Iris pigment epithelial cell (primary cell): ENCODE measurements at regions not wholly inside any gene's neighbourhood (a gene's known extent, or its start where the extent isn't known, plus 50 kb on each side); places are given as distances from the start of the nearest gene placed in this dataset.
A peak's percentile ranks its signal among the peaks of the same experiment; 100 is the strongest.

ENCODE experiments used
- DNase-seq: peaks from one replicate; pipeline ENCODE4 v3.0.0-alpha.2; 2011; ENCODE audit warnings: low read depth

DNA sequence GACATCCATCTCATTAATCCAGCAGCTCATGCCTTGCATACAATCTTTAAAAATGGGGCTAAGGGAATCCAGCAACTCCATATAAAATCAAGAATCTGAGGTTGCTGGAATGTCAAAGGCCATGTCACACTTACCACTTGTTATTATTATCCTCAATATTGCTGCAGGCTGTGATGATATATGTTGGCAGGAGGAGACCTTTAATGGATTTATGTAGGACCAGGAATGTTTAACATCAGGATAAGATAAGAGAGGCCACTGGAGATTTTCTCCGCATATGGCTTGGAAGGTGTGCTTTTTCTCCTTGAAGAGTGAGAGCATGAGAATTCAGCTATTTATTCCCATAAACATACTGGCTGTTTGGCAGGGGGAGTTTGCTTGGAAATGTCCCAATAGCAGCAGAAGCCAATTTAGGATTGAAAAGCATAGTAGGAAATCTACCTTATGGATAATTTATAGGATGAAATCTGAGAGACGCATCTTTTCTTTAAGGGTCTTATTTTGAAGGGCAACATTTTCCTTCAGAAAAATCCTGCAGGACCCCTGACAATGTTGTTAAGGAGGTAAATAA, 481.4 kb downstream of the AGTPBP1 start:
- no peak for DNase-seq

DNA sequence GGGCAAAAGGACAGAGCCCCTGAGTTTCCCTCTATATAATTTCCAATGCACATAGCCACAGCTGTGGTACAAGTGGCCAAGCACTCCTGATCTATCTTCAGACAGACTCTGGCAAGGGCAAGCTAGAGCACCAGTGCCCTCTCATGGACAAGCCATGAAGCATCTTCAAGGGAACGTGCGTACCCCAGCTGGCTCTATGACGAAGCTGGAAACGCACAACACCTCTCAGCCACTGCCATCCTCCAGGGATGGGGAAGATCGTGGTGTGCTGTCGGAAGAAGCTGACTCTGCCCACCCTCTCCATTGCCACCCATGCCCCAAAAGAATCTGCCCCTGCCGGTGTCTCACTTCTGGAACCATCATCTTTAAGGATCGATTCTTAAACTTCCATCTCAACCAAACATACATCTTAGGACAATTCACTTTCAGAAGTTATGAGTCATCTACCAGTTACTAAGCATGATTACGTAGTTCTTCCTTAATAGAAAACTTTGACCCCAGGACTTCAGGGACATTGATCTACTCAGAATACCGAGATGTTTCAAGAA, 482.9 kb downstream of the AGTPBP1 start:
- DNase-seq, result peak; percentile 20

DNA sequence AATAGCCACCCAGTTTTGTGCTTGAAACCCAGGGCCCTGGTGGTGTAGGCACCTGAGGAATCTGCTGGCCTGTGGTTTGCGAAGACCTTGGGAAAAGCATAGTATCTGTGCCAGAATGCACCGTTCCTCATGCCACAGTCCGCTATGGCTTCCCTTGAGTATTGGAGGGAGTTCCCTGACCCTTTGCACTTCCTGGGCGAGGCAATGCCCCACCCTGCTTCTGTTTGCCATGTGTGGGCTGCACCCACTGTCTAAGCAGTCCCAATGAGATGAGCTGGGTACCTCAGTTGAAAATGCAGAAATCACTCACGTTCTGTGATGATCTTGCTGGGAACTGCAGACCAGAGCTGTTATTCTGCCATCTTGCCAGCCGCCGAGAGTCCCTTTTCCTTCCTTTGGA, 483.5 kb downstream of the AGTPBP1 start:
- DNase-seq, result no peak

DNA sequence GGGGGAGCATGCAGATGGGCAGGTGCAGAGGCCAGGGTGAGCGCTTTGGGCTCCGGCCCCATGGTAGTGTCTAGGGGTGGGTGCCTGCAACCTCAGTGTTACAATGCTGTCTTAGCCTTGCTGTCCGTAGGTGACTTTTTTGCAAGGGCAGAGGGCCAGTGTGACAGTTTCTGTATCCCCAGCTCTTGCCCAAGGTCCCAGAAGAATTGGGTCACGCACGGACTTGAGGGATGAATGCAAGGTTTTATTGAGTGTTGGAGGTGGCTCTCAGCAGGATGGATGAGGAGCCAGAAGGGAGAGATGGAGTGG, 492.5 kb downstream of the AGTPBP1 start:
- DNase-seq, result no peak

DNA sequence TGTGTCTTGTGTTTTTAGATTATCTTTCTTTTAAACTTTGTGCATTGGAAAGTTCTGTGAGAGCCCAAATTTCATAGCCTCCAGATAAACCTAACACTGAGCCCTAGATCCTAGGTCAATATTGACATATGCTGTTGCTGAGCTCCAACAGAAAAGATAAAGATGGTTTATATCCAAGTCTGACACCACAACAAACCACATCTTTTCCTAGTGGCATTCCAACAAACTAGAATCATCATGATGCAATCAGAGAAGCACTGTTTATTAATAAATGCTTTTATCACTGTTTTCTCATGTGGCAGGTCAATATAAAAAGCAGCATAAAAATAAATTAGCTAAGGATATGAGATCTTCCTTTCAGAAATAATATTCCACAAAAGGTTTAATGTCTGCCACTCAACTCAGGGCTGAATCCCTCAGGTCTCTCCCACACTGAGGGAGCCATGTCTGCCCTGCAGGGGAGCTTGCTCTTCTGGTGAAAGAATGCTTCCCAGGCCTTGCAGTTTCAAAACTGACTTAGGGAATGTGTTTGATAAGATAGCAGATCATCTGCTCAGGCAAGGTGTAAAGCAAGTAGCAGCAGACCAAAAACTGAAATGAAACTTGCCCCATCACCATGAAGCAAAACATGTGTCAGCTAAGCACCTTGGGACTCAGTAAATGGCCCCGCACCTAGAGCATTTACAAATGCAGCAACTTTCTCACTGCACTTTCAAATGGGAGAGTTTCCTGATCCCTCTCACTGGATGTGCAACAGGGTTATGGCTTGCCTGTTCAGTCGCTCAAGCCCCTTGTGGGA, 493.0 kb downstream of the AGTPBP1 start:
- DNase-seq, result peak; percentile 42

DNA sequence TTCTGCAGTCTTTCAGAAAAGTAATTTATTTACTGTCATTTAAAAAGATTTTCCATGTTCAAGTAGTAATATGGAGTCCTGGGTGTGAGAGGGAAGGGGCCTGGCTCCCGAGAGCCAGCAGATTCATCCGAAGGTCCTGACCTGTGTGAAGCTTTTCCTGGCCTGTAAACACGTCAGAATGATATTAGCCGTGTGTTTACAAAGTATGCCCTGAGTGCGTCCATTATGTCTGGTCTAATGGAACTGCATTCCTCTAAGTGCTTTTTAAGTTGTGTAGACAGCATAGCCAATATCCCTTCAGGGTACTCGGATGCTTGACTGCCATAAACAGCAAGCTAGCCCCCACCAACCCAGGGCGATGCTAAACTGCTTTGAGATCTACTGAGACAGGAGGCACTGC, 495.2 kb downstream of the AGTPBP1 start:
- no peak for DNase-seq

DNA sequence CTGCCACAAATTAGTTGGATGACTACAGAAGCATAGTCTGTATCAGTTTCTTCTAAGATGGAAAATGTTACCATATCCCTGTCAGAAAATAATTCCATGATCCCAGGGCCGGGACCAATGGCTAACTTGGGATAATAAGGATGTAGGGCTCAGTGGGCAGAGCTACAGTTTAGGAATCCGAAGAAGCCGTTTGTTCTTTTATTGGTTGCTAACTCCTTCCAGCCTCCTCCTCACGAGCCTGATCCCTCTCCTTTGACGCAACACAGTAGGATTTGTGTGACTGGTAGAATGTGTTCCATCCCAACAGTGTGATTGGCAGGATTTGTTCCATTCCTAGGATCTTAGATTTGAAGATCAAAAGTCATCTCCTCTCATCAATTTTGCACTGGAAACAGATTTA, 496.9 kb downstream of the AGTPBP1 start:
- DNase-seq, result no peak

DNA sequence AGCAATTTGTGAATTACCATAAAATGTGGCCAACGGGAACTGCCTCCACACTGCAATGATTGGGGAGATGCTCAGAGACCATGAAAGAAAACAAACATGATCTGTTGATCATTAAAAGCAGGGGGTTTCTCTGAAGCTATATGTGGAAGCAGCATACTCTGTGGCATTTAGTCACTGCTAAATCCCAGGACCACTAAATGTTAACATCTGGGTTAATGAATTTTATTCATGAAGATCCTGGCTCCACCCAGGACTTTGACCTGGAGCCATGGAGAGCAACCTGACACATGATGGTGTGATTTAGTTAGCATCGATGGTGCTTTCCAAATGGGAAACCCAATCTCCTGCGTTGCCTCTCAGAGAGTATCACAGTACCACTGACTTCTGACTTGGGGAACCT, 497.8 kb downstream of the AGTPBP1 start:
- DNase-seq, result no peak

DNA sequence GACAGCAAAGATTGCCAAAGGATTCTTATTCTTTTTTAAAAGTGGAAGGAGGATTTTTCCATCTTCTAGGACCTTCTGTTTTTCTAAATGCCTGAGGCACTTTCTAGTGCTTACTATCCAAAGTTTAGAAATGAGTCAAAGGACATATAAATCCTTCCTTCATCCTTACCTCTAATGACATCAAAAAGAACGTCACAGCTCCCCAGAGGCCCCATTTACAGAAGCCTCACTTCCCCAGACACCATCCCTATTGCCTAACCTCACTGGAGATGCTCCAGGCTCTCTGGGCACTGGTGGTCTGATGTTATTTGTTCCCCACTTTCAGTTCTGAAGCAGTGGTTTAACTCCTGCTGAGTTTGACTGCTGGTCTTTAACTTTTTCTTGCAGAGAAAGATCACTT, 504.3 kb downstream of the AGTPBP1 start:
- DNase-seq, result no peak

DNA sequence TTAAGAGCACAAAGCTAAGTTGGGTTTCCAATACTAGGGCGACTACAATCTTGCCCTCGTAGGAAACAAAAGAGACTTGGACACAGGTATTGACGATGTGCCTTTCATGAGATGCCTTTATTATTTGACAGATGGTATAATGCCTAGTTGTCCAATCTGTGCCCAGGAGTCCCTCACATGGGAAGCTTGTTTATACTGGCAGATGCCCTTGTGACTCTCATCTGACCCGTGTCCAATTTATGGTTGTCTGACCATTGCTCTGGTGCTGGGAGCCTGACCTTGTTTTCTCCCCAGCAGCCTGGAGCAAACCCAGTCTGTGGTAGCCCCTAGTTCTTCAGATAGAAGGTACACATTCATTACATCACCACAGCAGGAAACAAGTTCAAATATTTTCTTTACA, 511.7 kb downstream of the AGTPBP1 start:
- no peak for DNase-seq

DNA sequence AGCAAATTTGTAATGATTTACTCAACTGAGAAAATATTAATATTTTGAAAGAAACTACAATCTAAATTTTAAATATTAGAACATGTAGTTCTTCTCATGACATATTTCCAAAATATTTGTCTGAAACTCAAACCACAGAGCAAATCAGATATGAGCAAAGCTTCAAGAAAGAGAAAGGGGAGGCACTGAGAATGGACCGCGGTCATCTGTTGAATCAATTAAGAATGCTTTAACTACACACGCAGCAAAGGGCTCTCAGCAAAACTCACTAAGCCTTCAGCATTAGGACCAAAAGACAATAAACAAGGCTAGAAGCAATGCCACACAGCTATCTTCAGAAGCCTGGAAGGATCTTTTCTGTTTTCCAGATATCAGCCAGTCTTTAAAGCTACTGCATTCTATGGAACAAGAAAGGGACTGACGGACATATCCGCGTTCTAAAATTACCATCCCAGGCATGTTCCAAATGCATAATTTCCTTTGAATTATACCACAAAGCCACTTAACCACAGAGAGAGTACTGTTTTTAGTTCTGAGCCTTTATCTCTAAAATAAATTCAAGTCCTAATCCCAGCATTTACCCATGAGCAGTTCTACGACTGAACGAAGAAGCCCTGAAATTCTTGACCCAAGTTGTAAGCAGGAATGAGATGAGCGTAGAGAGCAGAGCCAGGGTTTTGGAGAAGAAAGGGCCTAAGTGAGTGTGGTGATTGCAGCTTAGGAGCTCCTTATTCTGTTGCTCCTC, 513.5 kb downstream of the AGTPBP1 start:
- DNase-seq, result no peak

DNA sequence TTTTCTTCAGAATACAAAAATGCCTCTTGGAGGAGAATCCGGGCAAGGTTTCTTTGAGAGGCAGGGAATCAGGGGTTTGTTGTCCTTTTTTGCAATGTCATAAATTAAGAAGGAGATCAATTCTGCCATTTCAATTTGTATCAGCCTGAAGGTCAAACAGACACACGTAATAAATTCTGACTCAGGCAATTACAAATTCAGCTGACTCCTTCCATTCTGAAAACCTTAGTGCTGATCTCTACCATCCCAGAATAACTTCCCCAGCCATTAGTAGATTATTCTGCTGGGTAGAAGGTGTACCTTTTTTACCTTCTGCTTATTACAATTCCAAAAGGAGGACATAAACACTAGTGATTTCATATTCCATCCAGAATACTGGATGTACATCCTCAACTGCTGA, 516.6 kb downstream of the AGTPBP1 start:
- DNase-seq, result no peak

DNA sequence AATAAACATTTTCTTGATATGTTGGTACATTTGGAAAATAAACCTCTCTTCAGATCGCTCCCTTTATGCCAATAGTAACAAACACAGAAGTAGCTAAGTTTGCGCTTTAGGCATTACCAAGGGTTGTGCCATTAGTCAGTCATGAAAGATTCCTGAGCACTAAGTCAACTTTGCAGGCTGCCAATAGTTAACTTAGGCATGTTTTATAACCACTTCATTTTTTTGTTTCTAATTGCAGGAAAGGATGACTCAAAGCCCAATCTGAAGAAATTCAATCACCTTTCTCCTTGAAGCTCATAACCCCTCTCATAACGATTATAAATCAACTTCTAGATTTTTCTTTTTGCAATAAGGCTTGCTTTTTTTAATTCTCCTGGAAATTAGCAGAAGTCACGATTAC, 517.0 kb downstream of the AGTPBP1 start:
- DNase-seq, result peak; percentile 41

DNA sequence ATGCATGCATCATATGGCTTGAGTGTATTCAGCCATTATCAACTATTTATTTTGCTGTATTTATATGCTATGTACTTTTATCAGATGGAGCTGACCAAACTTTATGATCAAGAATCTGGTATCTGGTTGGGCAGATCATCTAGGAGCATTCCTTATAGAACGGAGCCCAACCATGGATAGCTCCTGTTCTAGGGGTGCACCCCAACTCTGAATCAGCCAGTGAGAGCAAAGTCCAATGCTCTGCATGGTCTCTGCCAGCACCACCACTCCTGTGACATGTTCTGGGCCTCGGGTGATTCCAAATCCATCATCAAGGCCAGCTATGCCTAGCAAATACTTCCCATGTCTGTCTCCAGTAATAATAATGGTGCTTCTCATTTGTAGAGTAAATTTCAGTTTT, 517.5 kb downstream of the AGTPBP1 start:
- no peak for DNase-seq

DNA sequence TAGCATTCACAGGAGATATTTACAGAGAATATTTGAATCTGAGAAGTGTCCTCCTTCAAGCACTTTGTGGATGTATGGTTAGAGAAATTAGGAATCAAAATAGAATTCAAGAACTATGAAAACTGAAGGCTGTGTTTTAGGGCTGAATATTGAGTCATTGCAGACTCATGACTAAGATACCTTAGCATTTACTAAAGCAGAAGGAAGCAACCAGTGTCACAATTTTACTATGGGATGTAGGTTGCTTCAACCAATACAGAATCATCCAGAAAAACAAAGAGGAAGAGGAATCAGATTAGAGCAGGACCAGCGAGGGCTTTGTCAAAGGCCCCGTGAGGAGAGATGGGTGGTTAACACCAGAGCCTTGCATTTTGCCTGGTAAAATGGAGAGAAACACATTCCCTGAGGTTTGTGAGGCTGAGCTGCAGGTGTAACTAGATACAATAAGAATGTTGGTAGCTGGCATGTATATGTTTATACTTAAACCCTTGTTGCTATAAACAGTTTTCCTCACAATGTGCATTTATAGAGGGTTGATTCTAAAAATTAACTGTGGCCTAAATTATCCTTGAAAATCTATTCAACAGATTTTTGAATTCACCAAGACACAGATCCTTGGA, 518.1 kb downstream of the AGTPBP1 start:
- DNase-seq, result no peak

DNA sequence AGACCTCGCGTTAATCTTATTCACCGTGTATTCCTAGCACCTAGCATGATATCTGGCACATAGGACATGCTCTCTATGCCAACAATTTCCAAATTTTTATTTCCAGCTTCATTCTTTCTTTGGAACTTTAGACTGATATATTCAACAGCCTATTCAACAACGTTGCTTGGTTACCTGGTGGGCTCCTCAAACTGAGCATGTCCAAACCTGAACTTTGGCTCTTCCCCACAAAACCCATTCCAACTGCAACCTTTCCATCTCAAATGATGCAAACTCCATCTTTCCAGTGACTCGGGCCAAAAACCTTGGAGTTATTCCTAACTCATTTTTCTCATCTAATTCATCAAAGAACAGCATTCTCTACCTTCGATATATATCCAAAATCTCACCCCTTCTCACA, 525.2 kb downstream of the AGTPBP1 start:
- DNase-seq, result no peak

DNA sequence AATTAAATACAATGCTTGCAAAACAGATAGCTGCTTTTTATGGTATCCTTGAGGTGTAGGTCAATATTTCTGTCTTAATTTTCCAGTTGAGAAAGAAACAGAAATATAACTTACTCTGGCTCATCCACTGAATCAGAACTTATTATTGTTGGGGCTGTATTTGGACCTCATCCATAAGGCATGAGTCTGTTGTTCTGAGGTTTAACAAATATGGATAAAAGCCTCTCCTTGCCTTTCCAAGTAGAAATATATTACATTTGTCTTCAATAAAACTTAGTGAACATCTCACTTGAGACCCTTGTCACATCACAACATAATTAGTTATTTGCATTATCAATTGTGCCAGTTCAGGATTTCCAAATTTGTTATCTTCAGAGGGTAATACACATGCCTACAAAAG, 525.8 kb downstream of the AGTPBP1 start:
- DNase-seq, result peak; percentile 4

DNA sequence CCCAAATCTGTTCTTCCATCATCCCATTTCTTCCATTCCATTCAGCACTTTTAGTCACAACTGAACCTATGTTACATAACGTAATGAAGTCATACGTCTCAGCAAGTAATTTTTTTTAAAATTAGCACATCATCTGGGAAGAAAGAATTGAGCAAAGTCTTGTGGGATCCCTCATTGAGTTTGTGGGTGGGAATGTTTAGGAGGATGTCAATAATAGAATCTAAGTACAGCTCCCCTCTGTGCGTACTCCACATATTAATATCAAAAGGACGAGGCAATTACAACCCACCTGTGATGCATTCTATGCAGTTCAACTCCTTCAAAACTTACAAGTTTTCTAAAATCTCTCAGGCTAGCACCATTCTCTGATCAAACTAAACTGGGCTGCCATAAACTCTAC, 526.3 kb downstream of the AGTPBP1 start:
- no peak for DNase-seq

DNA sequence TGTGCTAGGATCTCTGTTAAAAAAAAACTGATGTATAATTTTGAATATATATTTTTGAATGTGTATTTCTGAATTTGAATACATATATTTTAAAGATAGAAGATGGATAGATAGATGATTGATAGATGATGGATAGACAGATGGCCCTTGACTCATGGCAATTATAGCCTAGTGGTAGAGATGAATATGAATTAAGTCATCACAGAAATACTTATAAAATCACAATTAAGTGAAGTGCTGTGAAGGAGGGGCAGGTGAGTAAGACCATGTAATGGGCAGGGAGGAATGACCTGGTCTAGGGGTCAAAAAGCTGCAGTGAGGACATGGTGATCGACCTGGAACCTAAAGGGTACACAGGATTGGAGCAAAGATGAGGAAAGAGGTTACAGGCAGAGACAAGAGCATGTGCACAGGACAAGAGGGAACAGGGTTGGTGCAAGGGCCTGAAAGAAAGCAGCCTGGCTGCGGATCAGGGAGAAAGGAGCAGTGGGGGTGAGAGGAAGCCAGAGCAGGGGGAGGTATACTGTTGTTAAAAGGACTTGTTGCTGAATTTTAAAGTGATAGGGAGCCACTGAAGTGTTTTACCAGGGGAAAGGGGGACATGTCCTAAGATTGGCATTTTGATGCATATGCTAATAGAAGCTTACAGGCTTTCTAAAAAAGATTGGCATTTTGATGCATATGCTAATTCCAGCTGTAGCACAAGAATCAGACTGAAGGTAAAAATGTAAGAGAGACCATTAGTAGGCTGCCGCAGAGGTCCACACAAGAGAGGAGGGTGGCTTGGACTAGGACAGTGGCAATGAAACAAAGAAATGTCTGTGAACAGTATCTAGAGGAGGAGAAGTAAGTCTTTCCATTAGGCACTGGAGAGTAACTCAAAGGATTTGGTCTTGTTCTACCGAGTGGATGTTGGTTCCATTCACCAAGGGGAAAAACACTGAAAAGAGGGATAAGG, 527.8 kb downstream of the AGTPBP1 start:
- DNase-seq, result no peak

DNA sequence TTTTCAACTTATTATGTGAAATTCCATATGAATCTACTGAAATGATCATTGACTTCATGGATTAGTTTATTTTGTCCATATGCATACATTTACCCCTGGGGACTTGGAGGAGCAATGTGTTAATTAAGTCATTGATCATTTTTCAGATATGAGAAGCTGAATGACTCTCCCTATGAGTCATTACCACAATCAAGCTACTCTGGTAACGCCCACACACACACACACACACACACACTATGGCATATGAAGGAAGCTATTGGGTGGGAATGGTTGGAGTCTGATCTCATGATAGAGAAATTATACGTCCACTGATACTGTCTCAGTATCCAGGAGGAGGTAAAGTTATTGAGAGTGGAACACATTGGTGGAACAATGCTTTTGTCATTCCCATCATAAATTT, 528.9 kb downstream of the AGTPBP1 start:
- peak; percentile 46 for DNase-seq

DNA sequence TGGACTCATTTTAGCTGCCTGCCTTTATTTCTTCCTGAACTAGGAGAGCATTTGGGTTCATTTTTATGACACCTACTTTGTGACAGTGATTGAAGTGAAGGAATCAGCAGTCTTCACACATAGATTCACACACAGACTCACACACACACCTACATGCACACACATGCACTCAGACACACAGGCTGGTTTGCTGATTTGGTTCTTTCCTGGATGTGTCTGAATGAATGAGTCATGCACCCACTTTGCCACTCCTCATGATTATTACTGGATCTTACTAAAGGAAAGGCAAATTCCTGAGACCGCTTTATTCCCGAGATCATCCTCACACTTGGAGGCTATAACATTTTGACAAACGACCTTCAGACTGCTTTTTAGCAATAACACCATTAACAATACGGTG, 529.5 kb downstream of the AGTPBP1 start:
- DNase-seq, result peak; percentile 27

DNA sequence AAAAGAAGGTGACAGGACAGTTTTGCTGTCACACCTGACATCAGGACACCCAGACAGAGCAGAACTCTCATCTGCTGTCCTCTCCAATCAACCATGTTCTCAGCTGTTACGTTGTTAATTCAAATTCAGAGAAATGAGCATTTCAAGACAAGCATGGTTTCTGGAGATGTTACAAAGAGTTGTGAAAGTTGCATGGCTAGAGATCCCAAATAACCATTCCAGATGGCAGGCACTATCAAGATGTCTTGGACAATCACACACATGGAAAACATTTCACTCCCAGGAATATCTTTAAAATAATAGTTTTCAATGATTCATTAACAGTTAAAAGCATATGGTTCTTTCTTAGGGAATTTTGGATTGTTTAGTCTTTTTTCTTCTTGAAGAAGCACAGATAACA, 533.1 kb downstream of the AGTPBP1 start:
- no peak for DNase-seq
